ENCODE measurements at regions not wholly inside any gene's neighbourhood (a gene's known extent, or its start where the extent isn't known, plus 50 kb on each side); places are given as distances from the start of the nearest gene placed in this dataset.

GRCh38 chr6:92723390-92723931, 695.9 kb downstream of the EPHA7 start:
- TF ChIP-seq, protein P1, sequence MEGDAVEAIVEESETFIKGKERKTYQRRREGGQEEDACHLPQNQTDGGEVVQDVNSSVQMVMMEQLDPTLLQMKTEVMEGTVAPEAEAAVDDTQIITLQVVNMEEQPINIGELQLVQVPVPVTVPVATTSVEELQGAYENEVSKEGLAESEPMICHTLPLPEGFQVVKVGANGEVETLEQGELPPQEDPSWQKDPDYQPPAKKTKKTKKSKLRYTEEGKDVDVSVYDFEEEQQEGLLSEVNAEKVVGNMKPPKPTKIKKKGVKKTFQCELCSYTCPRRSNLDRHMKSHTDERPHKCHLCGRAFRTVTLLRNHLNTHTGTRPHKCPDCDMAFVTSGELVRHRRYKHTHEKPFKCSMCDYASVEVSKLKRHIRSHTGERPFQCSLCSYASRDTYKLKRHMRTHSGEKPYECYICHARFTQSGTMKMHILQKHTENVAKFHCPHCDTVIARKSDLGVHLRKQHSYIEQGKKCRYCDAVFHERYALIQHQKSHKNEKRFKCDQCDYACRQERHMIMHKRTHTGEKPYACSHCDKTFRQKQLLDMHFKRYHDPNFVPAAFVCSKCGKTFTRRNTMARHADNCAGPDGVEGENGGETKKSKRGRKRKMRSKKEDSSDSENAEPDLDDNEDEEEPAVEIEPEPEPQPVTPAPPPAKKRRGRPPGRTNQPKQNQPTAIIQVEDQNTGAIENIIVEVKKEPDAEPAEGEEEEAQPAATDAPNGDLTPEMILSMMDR (IDR thresholded peaks at IDR 0.05), result no peak
- TF ChIP-seq POLR2AphosphoS5 (IDR thresholded peaks at IDR 0.05) (no peak), POLR2A (IDR thresholded peaks at IDR 0.05) (no peak)

All from breast epithelium (tissue), 3 donors.